Activated CD8-positive, alpha-beta memory T cell treated with anti-CD3 and anti-CD28 coated beads for 36 hours (primary cell): ENCODE measurements at regions not wholly inside any gene's neighbourhood (a gene's known extent, or its start where the extent isn't known, plus 50 kb on each side); places are given as distances from the start of the nearest gene placed in this dataset.
"Not testable (repeated sequence)": the region's sequence is repeated elsewhere in the genome, so short reads cannot be mapped to it uniquely, and the experiment has no call there.

Experiments used
- CTCF ChIA-PET: fragments of 350-600 bp; sonication (Branson Sonifier 250); formaldehyde crosslinking; loops from one replicate; lab custom pipeline; 2021; ENCODE audit warnings: antibody characterized with exemption; lab: Charles Lee
- POLR2A ChIA-PET: fragments of 350-600 bp; sonication (Branson Sonifier 250); formaldehyde crosslinking; loops from one replicate; lab custom pipeline; 2021; ENCODE audit warnings: antibody characterized with exemption; lab: Charles Lee

- ChIA-PET CTCF (no interaction called here), POLR2A (no interaction called here)
Measured at GRCh38 chr6:141248021-141248799, 884.5 kb upstream of the GJE1 start.

GRCh38 chr6:141244366-141244765 is 888.4 kb upstream of the GJE1 start:
- ChIA-PET POLR2A (no interaction called here), CTCF (no interaction called here)

- POLR2A ChIA-PET, result no interaction called here
- CTCF ChIA-PET, result no interaction called here
Measured at GRCh38 chr6:141242957-141243356, 889.8 kb upstream of the GJE1 start.

- ChIA-PET CTCF (no interaction called here), POLR2A (no interaction called here)
Measured at GRCh38 chr6:141229296-141229695, 903.4 kb upstream of the GJE1 start.

GRCh38 chr6:141218583-141218982 is 914.1 kb upstream of the GJE1 start:
- CTCF ChIA-PET, result no interaction called here
- POLR2A ChIA-PET, result no interaction called here

- ChIA-PET CTCF (no interaction called here), POLR2A (no interaction called here)
Measured at GRCh38 chr6:141216726-141217125, 916.0 kb upstream of the GJE1 start.

GRCh38 chr6:141212296-141212695 is 920.4 kb upstream of the GJE1 start:
- ChIA-PET CTCF (no interaction called here), POLR2A (no interaction called here)

GRCh38 chr6:141211845-141212244 is 920.9 kb upstream of the GJE1 start:
- CTCF ChIA-PET, result no interaction called here
- POLR2A ChIA-PET, result no interaction called here

- CTCF ChIA-PET, result no interaction called here
- POLR2A ChIA-PET, result no interaction called here
Measured at GRCh38 chr6:141210901-141211300, 921.8 kb upstream of the GJE1 start.

- POLR2A ChIA-PET, result no interaction called here
Measured at GRCh38 chr6:141209890-141210289, 922.8 kb upstream of the GJE1 start.

GRCh38 chr6:141208101-141208500 is 924.6 kb upstream of the GJE1 start:
- ChIA-PET POLR2A (no interaction called here), CTCF (no interaction called here)

More at GRCh38 chr6:141209890-141210289, 922.8 kb upstream of the GJE1 start:
- CTCF ChIA-PET, result no interaction called here

GRCh38 chr6:141203902-141204575 is 928.7 kb upstream of the GJE1 start:
- POLR2A ChIA-PET, result no interaction called here
- CTCF ChIA-PET, result interaction anchor here (0.8 kb wide), 1 partner anchor 21 kb away, joined by 3 read pairs; no protein-coding TSS in a partner anchor

- ChIA-PET POLR2A (no interaction called here), CTCF (no interaction called here)
Measured at GRCh38 chr6:141202626-141203025, 930.1 kb upstream of the GJE1 start.

- POLR2A ChIA-PET, result no interaction called here
- CTCF ChIA-PET, result no interaction called here
Measured at GRCh38 chr6:141199074-141199473, 933.7 kb upstream of the GJE1 start.

GRCh38 chr6:141195251-141195832 is 937.4 kb upstream of the GJE1 start:
- CTCF ChIA-PET, result interaction anchor here (0.6 kb wide), 1 partner anchor 1705 kb away, joined by 5 read pairs; no protein-coding TSS in a partner anchor
- POLR2A ChIA-PET, result no interaction called here

GRCh38 chr6:141183368-141183767 is 949.4 kb upstream of the GJE1 start:
- ChIA-PET POLR2A (no interaction called here), CTCF (interaction anchor here (1.1 kb wide), 1 partner anchor 21 kb away, joined by 3 read pairs; no protein-coding TSS in a partner anchor)

- POLR2A ChIA-PET, result not testable (repeated sequence)
- CTCF ChIA-PET, result interaction anchor here (0.6 kb wide), 1 partner anchor 49 kb away, joined by 3 read pairs; no protein-coding TSS in a partner anchor
Measured at GRCh38 chr6:141175458-141175857, 957.3 kb upstream of the GJE1 start.

GRCh38 chr6:141174932-141175331 is 957.8 kb upstream of the GJE1 start:
- CTCF ChIA-PET, result no interaction called here
- POLR2A ChIA-PET, result no interaction called here

GRCh38 chr6:141173529-141173928 is 959.2 kb upstream of the GJE1 start:
- ChIA-PET CTCF (no interaction called here), POLR2A (no interaction called here)

- CTCF ChIA-PET, result no interaction called here
Measured at GRCh38 chr6:141169419-141169818, 963.3 kb upstream of the GJE1 start.

More at GRCh38 chr6:141169419-141169818, 963.3 kb upstream of the GJE1 start:
- POLR2A ChIA-PET, result no interaction called here
